Heart left ventricle (tissue), 13 donors: ENCODE measurements at regions not wholly inside any gene's neighbourhood (a gene's known extent, or its start where the extent isn't known, plus 50 kb on each side); places are given as distances from the start of the nearest gene placed in this dataset.

ENCODE experiments used
- CTCF ChIP-seq, 12 donors: fragments of 200-600 bp; sonication (generic) in 4 of 12; IDR thresholded peaks; one replicate each; pipeline versions ENCODE4 v1.5.0 to v1.8.0; 2018 to 2022; ENCODE audit warnings: antibody characterized with exemption in 12 of 12, mild to moderate bottlenecking in 5 of 12
- POLR2A ChIP-seq, 2 donors: fragments of 450-650 bp; IDR thresholded peaks; one replicate each; pipeline ENCODE4 v1.6.1; 2017; ENCODE audit warnings: antibody characterized with exemption in 2 of 2, mild to moderate bottlenecking in 2 of 2, moderate library complexity in 2 of 2
- donor health status: ischemic (EF 13 %, LVEDD 7.1; RV severe dilation, severe dysfunction).
- donor health status: DM: no; HTN: yes; CAD: no.
- donor health status: DM: no; HTN: no; CAD: no.
- donor health status: ischemic (EF 25% LVEDD 6.9; RV normal size, moderate dysfunction).
- donor health status: ischemic (EF 25% LVEDD 5.7; RV mildly dilated, moderate dysfunction).
- donor health status: ischemic (EF 35%, LVEDD 5.7; RV mildly dilated, moderate dysfunction).
- donor health status: nonischemic (EF 11% LVEDD 7.7; RV severe dilation, severe dysfunction).
- donor health status: DM: yes; HTN: yes; CAD: no.
- donor health status: PGD.
- donor health status: ischemic (EF 29% LVEDD 5.4; RV normal size, mild dysfunction).
- donor health status: nonischemic (EF 23%, LVEDD 6.1; RV moderate dilation, normal function).

- TF ChIP-seq POLR2A (IDR thresholded peaks at IDR 0.05), result no peak
- no peak for TF ChIP-seq CTCF (IDR thresholded peaks at IDR 0.05)
These were observed 448.1 kb downstream of the PTH2R start for GRCh38 chr2:208854717-208855116.
